ENCODE measurements at regions not wholly inside any gene's neighbourhood (a gene's known extent, or its start where the extent isn't known, plus 50 kb on each side); places are given as distances from the start of the nearest gene placed in this dataset.
A peak's percentile ranks its signal among the peaks of the same experiment; 100 is the strongest.

- TF ChIP-seq JUND (IDR thresholded peaks at IDR 0.05; ENCODE audit: low read depth), result no peak
- no peak for DNase-seq (ENCODE audit: low read depth in 1 of 2, low spot score in 1 of 2)
- in situ Hi-C loops (cut with HindIII; ENCODE audit: low pct_unique_long_range_greater_than_20kb, low sequenced_read_pairs), result no loop called here
Observed at GRCh38 chr9:126750941-126751725, 53.7 kb upstream of the ZBTB43 start.

- in situ Hi-C loops (cut with HindIII; ENCODE audit: low pct_unique_long_range_greater_than_20kb, low sequenced_read_pairs), result no loop called here
- DNase-seq (ENCODE audit: low read depth in 1 of 2, low spot score in 1 of 2), result peak; percentile 78 to 85
- no peak for TF ChIP-seq JUND (IDR thresholded peaks at IDR 0.05; ENCODE audit: low read depth)
Observed at GRCh38 chr9:126752376-126752775, 52.5 kb upstream of the ZBTB43 start.

- in situ Hi-C loops (cut with HindIII; ENCODE audit: low pct_unique_long_range_greater_than_20kb, low sequenced_read_pairs), result no loop called here
- peak in 1 of 2 experiments; percentile 68 for DNase-seq (ENCODE audit: low read depth in 1 of 2, low spot score in 1 of 2)
- TF ChIP-seq JUND (IDR thresholded peaks at IDR 0.05; ENCODE audit: low read depth), result no peak
Observed at GRCh38 chr9:126752881-126753670, 51.8 kb upstream of the ZBTB43 start.

GRCh38 chr9:126754436-126755316 lies 50.2 kb upstream of the ZBTB43 start:
- in situ Hi-C loops (cut with HindIII; ENCODE audit: low pct_unique_long_range_greater_than_20kb, low sequenced_read_pairs), result no loop called here
- no peak for DNase-seq (ENCODE audit: low read depth in 1 of 2, low spot score in 1 of 2)
- no peak for TF ChIP-seq JUND (IDR thresholded peaks at IDR 0.05; ENCODE audit: low read depth)
